Adrenal gland (tissue), 9 donors: ENCODE measurements at regions not wholly inside any gene's neighbourhood (a gene's known extent, or its start where the extent isn't known, plus 50 kb on each side); places are given as distances from the start of the nearest gene placed in this dataset.

Source experiments
- DNase-seq, 7 donors: peaks; one replicate each; pipeline ENCODE4 v3.0.0-alpha.2; 2019 to 2020
- H3K27ac ChIP-seq, 5 donors: fragments of 200-600 bp; sonication (generic) in 4 of 5; 1 replicate in 3 of 5; 2 replicates in 2 of 5; pipeline versions ENCODE4 v1.5.1 to v1.8.0; 2016 to 2020; ENCODE audit warnings: mild to moderate bottlenecking in 1 of 5
- H3K27me3 ChIP-seq: fragments of 200-600 bp; 2 replicates; pipeline ENCODE4 v1.8.0; 2021
- H3K36me3 ChIP-seq, 2 donors: fragments of 200-600 bp; replicated peaks in 1 of 2; 1 replicate in 1 of 2; 2 replicates in 1 of 2; pipeline versions ENCODE4 v1.5.1 to v1.8.0; 2018 to 2022
- H3K4me1 ChIP-seq, 2 donors: fragments of 200-600 bp; replicated peaks in 1 of 2; 1 replicate in 1 of 2; 2 replicates in 1 of 2; pipeline versions ENCODE4 v1.5.1 to v1.8.0; 2018 to 2021
- H3K4me3 ChIP-seq, 4 donors: fragments of 200-600 bp; sonication (generic) in 3 of 4; one replicate each; pipeline ENCODE4 v1.5.1; 2016 to 2018
- H3K9me3 ChIP-seq, 3 donors: fragments of 200-600 bp; sonication (generic) in 1 of 3; replicated peaks in 1 of 3; 1 replicate in 2 of 3; 2 replicates in 1 of 3; pipeline versions ENCODE4 v1.5.1 to v1.8.0; 2016 to 2021
- CTCF ChIP-seq, 6 experiments: fragments of 450-650 bp in 4 of 6; fragments of 200-600 bp in 2 of 6; sonication (generic) in 1 of 6; IDR thresholded peaks; 1 replicate in 5 of 6; 2 replicates in 1 of 6; pipeline versions ENCODE4 v1.5.1 to v1.8.0; 2016 to 2021; ENCODE audit warnings: antibody characterized with exemption in 6 of 6, mild to moderate bottlenecking in 2 of 6, moderate library complexity in 1 of 6
- POLR2A ChIP-seq, 2 donors: fragments of 450-650 bp; IDR thresholded peaks; one replicate each; pipeline ENCODE4 v1.6.1; 2017; ENCODE audit warnings: antibody characterized with exemption in 2 of 2, mild to moderate bottlenecking in 2 of 2, moderate library complexity in 1 of 2
- WGBS, 4 donors: extraction: QIAGEN DNeasy Blood & Tissue Kit in 2 of 4; methylation state at CpG; one replicate each; pipeline versions ENCODE4 v1.1.5 to v1.1.7; 2013 to 2017; 5-methylcytosine and 5-hydroxymethylcytosine counted together
- intact Hi-C, 2 donors: fragments of 100-400 bp; cut with DNase I; formaldehyde crosslinking; loops; one replicate each; pipeline versions ENCODE4 v1.14.1 to v1.15.0; 2022 to 2023
- donor health status: healthy with polysubstance abuse.
- donor health status: Bipolar disorder and iron deficiency.
- donor health status: DM: yes; HTN: yes; CAD: no.
- donor health status: DM: no; HTN: no; CAD: no.
- donor health status: DM: no; HTN: no; CAD: no.

GRCh38 chrX:138761380-138761779, 49.9 kb upstream of the FGF13 start:
- 72 to 90% (median 83%) methylated on average over 2 to 3 of the region's 3 CpGs for WGBS, 4 donors
- TF ChIP-seq CTCF (IDR thresholded peaks at IDR 0.05) (no peak), POLR2A (IDR thresholded peaks at IDR 0.05) (no peak)
- H3K4me3 ChIP-seq, result no peak overlapping the region
- no peak overlapping the region for H3K27ac ChIP-seq
- peaks cover 35% of the 10 kb centered on the region for H3K27me3 ChIP-seq
- DNase-seq, result no peak
- no peaks in the 10 kb centered on the region for H3K36me3 ChIP-seq
- H3K9me3 ChIP-seq, result no peaks in the 10 kb centered on the region
- no peaks in the 10 kb centered on the region for H3K4me1 ChIP-seq
- intact Hi-C loops, result no loop called here
